ENCODE measurements at regions not wholly inside any gene's neighbourhood (a gene's known extent, or its start where the extent isn't known, plus 50 kb on each side); places are given as distances from the start of the nearest gene placed in this dataset.
"Not testable (repeated sequence)": the region's sequence is repeated elsewhere in the genome, so short reads cannot be mapped to it uniquely, and the experiment has no call there.

DNA sequence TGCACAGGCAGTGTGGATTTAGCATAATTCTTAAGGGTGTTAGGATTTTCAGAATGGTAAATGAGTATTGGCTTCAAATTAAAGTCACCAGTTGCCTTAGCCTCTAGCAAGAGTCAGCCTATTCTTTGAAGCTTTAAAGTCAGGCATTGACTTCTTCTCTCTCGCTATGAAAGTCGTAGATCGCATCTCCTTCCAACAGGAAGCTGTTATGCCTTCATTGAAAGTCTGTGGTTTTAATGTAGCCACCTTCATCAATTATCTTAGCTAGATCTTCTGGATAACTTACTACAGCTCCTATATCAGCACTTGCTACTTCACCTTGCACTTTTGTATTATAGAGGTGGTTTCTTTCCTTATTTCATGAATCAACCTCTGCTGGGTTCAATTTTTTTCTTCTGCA is 320.2 kb downstream of the PTPRC start:
- no peaks in the 10 kb centered on the region for H3K79me1 ChIP-seq (ENCODE audit: low read length)
- H2AK5ac ChIP-seq (ENCODE audit: low read length) = no peak overlapping the region
- no peak overlapping the region for H3K14ac ChIP-seq (ENCODE audit: low read length)
- no peak overlapping the region for H4K91ac ChIP-seq (ENCODE audit: low read depth, low read length)
- H2BK5ac ChIP-seq (ENCODE audit: low read depth, low read length, poor library complexity) = no peak overlapping the region
- no peak overlapping the region for H2AFZ ChIP-seq (ENCODE audit: insufficient read depth, low read length, poor library complexity)
- no peak overlapping the region for H4K12ac ChIP-seq (ENCODE audit: low read depth, low read length)
- no peak overlapping the region for H3K9ac ChIP-seq (ENCODE audit: low read length)
- H3K27me3 ChIP-seq (ENCODE audit: insufficient read depth, low read length) = no peaks in the 10 kb centered on the region
- no peaks in the 10 kb centered on the region for H3K36me3 ChIP-seq (ENCODE audit: control insufficient read depth in 1 of 2, insufficient read depth in 2 of 2, low read length in 2 of 2)
- H3K9me3 ChIP-seq (ENCODE audit: insufficient read depth, low read depth, low read length) = no peaks in the 10 kb centered on the region
- no peak overlapping the region for H4K8ac ChIP-seq (ENCODE audit: low read depth, low read length)
- WGBS (ENCODE audit: extremely low coverage, insufficient coverage, insufficient read length) = no CpG with 5 or more reads among the region's 3 CpGs
- DNase-seq = no peak
- no peak overlapping the region for H3K18ac ChIP-seq (ENCODE audit: low read length)
- H3K4me2 ChIP-seq (ENCODE audit: low read length) = no peak overlapping the region
- no peaks in the 10 kb centered on the region for H3K79me2 ChIP-seq (ENCODE audit: control insufficient read depth, insufficient read depth, low read length, poor library complexity)
- H3K23ac ChIP-seq (ENCODE audit: low read length) = no peak overlapping the region
- H3K4ac ChIP-seq (ENCODE audit: low read depth, low read length) = no peak overlapping the region
- H2BK12ac ChIP-seq (ENCODE audit: low read length) = no peak overlapping the region
- H2BK120ac ChIP-seq (ENCODE audit: insufficient read depth, low read length, poor library complexity) = no peak overlapping the region
- H3K4me3 ChIP-seq (ENCODE audit: low read depth, low read length) = no peak overlapping the region
- H3K27ac ChIP-seq (ENCODE audit: low read depth, low read length) = no peak overlapping the region
- no peaks in the 10 kb centered on the region for H3K4me1 ChIP-seq (ENCODE audit: control insufficient read depth in 1 of 2, insufficient read depth in 2 of 2, low read length in 2 of 2)

GRCh38 chr1:198959676-198960075 is 320.8 kb downstream of the PTPRC start:
- Histone ChIP-seq H3K9me3 (ENCODE audit: insufficient read depth, low read depth, low read length) (no peaks in the 10 kb centered on the region), H4K8ac (ENCODE audit: low read depth, low read length) (no peak overlapping the region), H4K91ac (ENCODE audit: low read depth, low read length) (no peak overlapping the region), H3K79me1 (ENCODE audit: low read length) (no peaks in the 10 kb centered on the region), H2BK5ac (ENCODE audit: low read depth, low read length, poor library complexity) (no peak overlapping the region), H3K4ac (ENCODE audit: low read depth, low read length) (no peak overlapping the region), H3K36me3 (ENCODE audit: control insufficient read depth in 1 of 2, insufficient read depth in 2 of 2, low read length in 2 of 2) (no peaks in the 10 kb centered on the region), H3K18ac (ENCODE audit: low read length) (no peak overlapping the region), H2BK12ac (ENCODE audit: low read length) (no peak overlapping the region), H3K79me2 (ENCODE audit: control insufficient read depth, insufficient read depth, low read length, poor library complexity) (no peaks in the 10 kb centered on the region), H4K12ac (ENCODE audit: low read depth, low read length) (no peak overlapping the region), H3K14ac (ENCODE audit: low read length) (no peak overlapping the region), H3K4me1 (ENCODE audit: control insufficient read depth in 1 of 2, insufficient read depth in 2 of 2, low read length in 2 of 2) (no peaks in the 10 kb centered on the region), H3K4me2 (ENCODE audit: low read length) (no peak overlapping the region), H3K4me3 (ENCODE audit: low read depth, low read length) (no peak overlapping the region), H3K9ac (ENCODE audit: low read length) (no peak overlapping the region), H3K27ac (ENCODE audit: low read depth, low read length) (no peak overlapping the region), H3K23ac (ENCODE audit: low read length) (no peak overlapping the region), H2AFZ (ENCODE audit: insufficient read depth, low read length, poor library complexity) (no peak overlapping the region), H2BK120ac (ENCODE audit: insufficient read depth, low read length, poor library complexity) (no peak overlapping the region), H2AK5ac (ENCODE audit: low read length) (no peak overlapping the region), H3K27me3 (ENCODE audit: insufficient read depth, low read length) (no peaks in the 10 kb centered on the region)
- DNase-seq = no peak
- no CpG with 5 or more reads among the region's 2 CpGs for WGBS (ENCODE audit: extremely low coverage, insufficient coverage, insufficient read length)

DNA sequence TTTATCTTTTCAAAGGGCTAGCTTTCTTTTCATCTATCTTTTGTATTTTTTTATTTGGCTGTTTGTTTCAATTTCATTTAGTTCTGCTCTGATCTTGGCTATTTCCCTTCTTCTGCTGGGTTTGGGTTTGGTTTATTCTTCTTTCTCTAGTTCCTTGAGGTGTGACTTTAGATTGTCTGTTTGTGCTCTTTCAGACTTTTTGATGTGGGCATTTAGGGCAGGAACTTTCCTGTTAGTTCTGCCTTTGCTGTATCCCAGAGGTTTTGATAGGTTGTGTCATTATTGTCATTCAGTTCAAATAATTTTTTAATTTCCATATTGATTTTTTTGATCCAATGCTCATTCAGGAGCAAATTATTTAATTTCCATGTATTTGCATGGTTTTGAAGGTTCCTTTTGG is 325.0 kb downstream of the PTPRC start:
- not testable (repeated sequence) for H2BK120ac ChIP-seq (ENCODE audit: insufficient read depth, low read length, poor library complexity); H3K9me3 ChIP-seq (ENCODE audit: insufficient read depth, low read depth, low read length); H3K4ac ChIP-seq (ENCODE audit: low read depth, low read length); DNase-seq; H2AFZ ChIP-seq (ENCODE audit: insufficient read depth, low read length, poor library complexity); H3K4me3 ChIP-seq (ENCODE audit: low read depth, low read length); H3K27ac ChIP-seq (ENCODE audit: low read depth, low read length); H3K27me3 ChIP-seq (ENCODE audit: insufficient read depth, low read length); H3K4me2 ChIP-seq (ENCODE audit: low read length); H4K91ac ChIP-seq (ENCODE audit: low read depth, low read length); H3K79me2 ChIP-seq (ENCODE audit: control insufficient read depth, insufficient read depth, low read length, poor library complexity); H2BK5ac ChIP-seq (ENCODE audit: low read depth, low read length, poor library complexity); H3K79me1 ChIP-seq (ENCODE audit: low read length); H3K4me1 ChIP-seq (ENCODE audit: control insufficient read depth in 1 of 2, insufficient read depth in 2 of 2, low read length in 2 of 2); H3K18ac ChIP-seq (ENCODE audit: low read length); H3K23ac ChIP-seq (ENCODE audit: low read length); H3K36me3 ChIP-seq (ENCODE audit: control insufficient read depth in 1 of 2, insufficient read depth in 2 of 2, low read length in 2 of 2); H2AK5ac ChIP-seq (ENCODE audit: low read length); H2BK12ac ChIP-seq (ENCODE audit: low read length); H4K12ac ChIP-seq (ENCODE audit: low read depth, low read length); H4K8ac ChIP-seq (ENCODE audit: low read depth, low read length); H3K9ac ChIP-seq (ENCODE audit: low read length); H3K14ac ChIP-seq (ENCODE audit: low read length)

GRCh38 chr1:198966519-198966918 is 327.7 kb downstream of the PTPRC start:
- H4K12ac ChIP-seq (ENCODE audit: low read depth, low read length) = no peak overlapping the region
- H3K27me3 ChIP-seq (ENCODE audit: insufficient read depth, low read length) = no peaks in the 10 kb centered on the region
- no peak overlapping the region for H4K91ac ChIP-seq (ENCODE audit: low read depth, low read length)
- no peak overlapping the region for H2BK120ac ChIP-seq (ENCODE audit: insufficient read depth, low read length, poor library complexity)
- H3K4me2 ChIP-seq (ENCODE audit: low read length) = no peak overlapping the region
- H3K4ac ChIP-seq (ENCODE audit: low read depth, low read length) = no peak overlapping the region
- no peak overlapping the region for H2AFZ ChIP-seq (ENCODE audit: insufficient read depth, low read length, poor library complexity)
- H2BK5ac ChIP-seq (ENCODE audit: low read depth, low read length, poor library complexity) = no peak overlapping the region
- H2BK12ac ChIP-seq (ENCODE audit: low read length) = no peak overlapping the region
- H3K79me2 ChIP-seq (ENCODE audit: control insufficient read depth, insufficient read depth, low read length, poor library complexity) = no peaks in the 10 kb centered on the region
- no peaks in the 10 kb centered on the region for H3K9me3 ChIP-seq (ENCODE audit: insufficient read depth, low read depth, low read length)
- no peaks in the 10 kb centered on the region for H3K79me1 ChIP-seq (ENCODE audit: low read length)
- H4K8ac ChIP-seq (ENCODE audit: low read depth, low read length) = no peak overlapping the region
- no peak overlapping the region for H3K18ac ChIP-seq (ENCODE audit: low read length)
- H3K9ac ChIP-seq (ENCODE audit: low read length) = no peak overlapping the region
- no peak overlapping the region for H3K4me3 ChIP-seq (ENCODE audit: low read depth, low read length)
- no peak overlapping the region for H3K23ac ChIP-seq (ENCODE audit: low read length)
- no peak overlapping the region for H2AK5ac ChIP-seq (ENCODE audit: low read length)
- no peak overlapping the region for H3K27ac ChIP-seq (ENCODE audit: low read depth, low read length)
- H3K36me3 ChIP-seq (ENCODE audit: control insufficient read depth in 1 of 2, insufficient read depth in 2 of 2, low read length in 2 of 2) = no peaks in the 10 kb centered on the region
- DNase-seq = no peak
- H3K4me1 ChIP-seq (ENCODE audit: control insufficient read depth in 1 of 2, insufficient read depth in 2 of 2, low read length in 2 of 2) = no peaks in the 10 kb centered on the region
- no CpG with 5 or more reads among the region's 4 CpGs for WGBS (ENCODE audit: extremely low coverage, insufficient coverage, insufficient read length)
- no peak overlapping the region for H3K14ac ChIP-seq (ENCODE audit: low read length)

DNA sequence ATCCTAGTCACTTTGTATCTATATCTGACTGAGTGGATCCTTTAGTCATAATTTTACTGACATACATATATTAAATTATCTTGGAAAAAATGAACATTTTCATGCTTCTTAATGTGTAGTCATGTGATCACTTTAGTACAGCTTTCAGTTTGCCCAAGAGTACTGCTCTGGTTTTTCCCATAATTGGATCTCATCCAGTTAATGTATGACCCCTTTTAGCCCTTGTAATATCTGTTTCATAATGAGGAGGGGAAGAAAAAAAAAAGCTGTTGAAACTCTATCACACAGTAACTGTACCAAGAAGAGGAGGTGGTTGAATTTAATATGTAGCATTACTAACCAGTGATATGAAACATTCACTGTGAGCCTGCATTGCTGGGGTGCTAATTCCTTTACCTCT is 328.7 kb downstream of the PTPRC start:
- Histone ChIP-seq H3K36me3 (ENCODE audit: control insufficient read depth in 1 of 2, insufficient read depth in 2 of 2, low read length in 2 of 2) (no peaks in the 10 kb centered on the region), H3K18ac (ENCODE audit: low read length) (no peak overlapping the region), H3K14ac (ENCODE audit: low read length) (no peak overlapping the region), H2AK5ac (ENCODE audit: low read length) (no peak overlapping the region), H3K27me3 (ENCODE audit: insufficient read depth, low read length) (no peaks in the 10 kb centered on the region), H3K79me1 (ENCODE audit: low read length) (no peaks in the 10 kb centered on the region), H3K4me1 (ENCODE audit: control insufficient read depth in 1 of 2, insufficient read depth in 2 of 2, low read length in 2 of 2) (no peaks in the 10 kb centered on the region), H3K4ac (ENCODE audit: low read depth, low read length) (no peak overlapping the region), H3K4me3 (ENCODE audit: low read depth, low read length) (no peak overlapping the region), H3K27ac (ENCODE audit: low read depth, low read length) (no peak overlapping the region), H3K4me2 (ENCODE audit: low read length) (no peak overlapping the region), H4K12ac (ENCODE audit: low read depth, low read length) (no peak overlapping the region), H3K9ac (ENCODE audit: low read length) (no peak overlapping the region), H2AFZ (ENCODE audit: insufficient read depth, low read length, poor library complexity) (no peak overlapping the region), H3K23ac (ENCODE audit: low read length) (no peak overlapping the region), H4K8ac (ENCODE audit: low read depth, low read length) (no peak overlapping the region), H2BK5ac (ENCODE audit: low read depth, low read length, poor library complexity) (no peak overlapping the region), H4K91ac (ENCODE audit: low read depth, low read length) (no peak overlapping the region), H2BK12ac (ENCODE audit: low read length) (no peak overlapping the region), H3K79me2 (ENCODE audit: control insufficient read depth, insufficient read depth, low read length, poor library complexity) (no peaks in the 10 kb centered on the region), H2BK120ac (ENCODE audit: insufficient read depth, low read length, poor library complexity) (no peak overlapping the region), H3K9me3 (ENCODE audit: insufficient read depth, low read depth, low read length) (no peaks in the 10 kb centered on the region)
- no peak for DNase-seq

Data from trophoblast cell (in vitro differentiated cells and primary cell).